ENCODE measurements at regions not wholly inside any gene's neighbourhood (a gene's known extent, or its start where the extent isn't known, plus 50 kb on each side); places are given as distances from the start of the nearest gene placed in this dataset.

DNA sequence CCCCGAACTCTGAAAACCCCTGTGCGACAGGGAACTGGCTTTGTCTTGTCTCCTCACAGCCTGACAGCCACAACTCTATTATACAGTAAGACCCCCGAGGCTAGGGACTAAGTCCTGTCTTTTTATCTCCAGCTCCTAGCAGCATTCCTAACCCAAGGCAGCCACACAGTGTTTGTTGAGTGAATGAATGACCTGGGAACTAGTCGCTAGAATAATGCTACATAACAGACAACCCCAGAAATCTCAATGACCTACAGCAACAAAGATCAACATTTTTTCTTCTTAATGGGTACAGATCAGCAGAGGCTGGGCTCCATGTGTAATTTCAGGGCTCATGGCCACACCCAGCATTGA lies 71.4 kb upstream of the TNRC6C start:
- no peak for DNase-seq (ENCODE audit: low read depth)

DNA sequence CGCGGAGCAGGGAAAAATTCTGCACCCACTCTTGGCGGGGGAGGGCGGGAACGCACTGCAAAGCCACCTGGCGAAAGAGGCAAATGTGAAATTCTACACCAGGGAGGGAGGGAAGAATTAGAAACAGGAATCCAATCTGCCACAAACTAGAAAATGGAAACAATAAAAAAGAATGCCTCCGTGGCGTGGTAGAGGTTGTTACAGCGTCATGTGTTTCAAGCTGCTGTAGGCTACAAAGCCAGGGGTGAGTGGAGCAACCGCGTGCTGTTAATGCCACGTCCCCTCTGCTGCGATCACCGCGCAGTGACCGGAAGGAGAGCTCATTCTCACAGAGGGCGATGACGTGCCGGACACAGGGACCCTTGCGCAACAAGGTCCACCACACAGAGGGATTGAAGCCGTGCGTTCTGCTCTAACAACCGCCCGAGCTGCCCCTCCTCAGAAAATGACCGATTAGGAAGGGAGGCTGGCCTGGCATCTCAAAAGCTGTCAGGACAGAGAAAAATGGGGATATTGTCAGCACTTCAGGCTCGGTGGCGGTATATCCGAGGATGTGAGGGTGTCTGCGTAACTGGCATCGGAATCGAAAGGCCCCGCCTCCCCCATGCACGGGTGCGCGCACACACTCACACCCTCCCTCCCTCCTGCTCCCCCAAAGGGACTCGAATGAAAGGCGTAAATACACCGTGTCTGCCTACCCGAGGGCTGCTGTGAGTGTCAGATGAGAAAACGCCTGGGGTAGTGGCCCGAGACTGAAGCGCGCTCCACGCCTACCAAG lies 70.8 kb upstream of the TNRC6C start:
- no peak for DNase-seq (ENCODE audit: low read depth)

- DNase-seq (ENCODE audit: low read depth): no peak
These were observed 70.0 kb upstream of the TNRC6C start for GRCh38 chr17:77888242-77889134.

DNA sequence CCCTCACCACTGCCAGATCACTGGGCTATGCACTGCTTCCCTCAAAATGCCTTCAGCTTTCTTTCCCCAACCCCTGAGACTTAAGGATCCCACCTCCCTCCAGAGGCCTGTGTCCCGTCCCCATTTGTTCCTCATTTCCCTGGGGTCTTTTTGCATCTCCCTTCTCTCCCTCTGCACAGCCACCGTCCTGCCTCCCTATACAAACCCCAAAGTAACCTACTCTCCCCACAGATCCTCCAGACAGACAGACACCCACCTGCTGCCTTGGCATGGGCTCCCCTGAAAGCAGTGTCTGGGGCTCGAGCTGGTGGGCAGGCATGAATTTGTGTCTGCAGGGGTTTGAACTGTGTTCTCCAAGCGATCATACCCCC lies 69.4 kb upstream of the TNRC6C start:
- no peak for DNase-seq (ENCODE audit: low read depth)

DNA sequence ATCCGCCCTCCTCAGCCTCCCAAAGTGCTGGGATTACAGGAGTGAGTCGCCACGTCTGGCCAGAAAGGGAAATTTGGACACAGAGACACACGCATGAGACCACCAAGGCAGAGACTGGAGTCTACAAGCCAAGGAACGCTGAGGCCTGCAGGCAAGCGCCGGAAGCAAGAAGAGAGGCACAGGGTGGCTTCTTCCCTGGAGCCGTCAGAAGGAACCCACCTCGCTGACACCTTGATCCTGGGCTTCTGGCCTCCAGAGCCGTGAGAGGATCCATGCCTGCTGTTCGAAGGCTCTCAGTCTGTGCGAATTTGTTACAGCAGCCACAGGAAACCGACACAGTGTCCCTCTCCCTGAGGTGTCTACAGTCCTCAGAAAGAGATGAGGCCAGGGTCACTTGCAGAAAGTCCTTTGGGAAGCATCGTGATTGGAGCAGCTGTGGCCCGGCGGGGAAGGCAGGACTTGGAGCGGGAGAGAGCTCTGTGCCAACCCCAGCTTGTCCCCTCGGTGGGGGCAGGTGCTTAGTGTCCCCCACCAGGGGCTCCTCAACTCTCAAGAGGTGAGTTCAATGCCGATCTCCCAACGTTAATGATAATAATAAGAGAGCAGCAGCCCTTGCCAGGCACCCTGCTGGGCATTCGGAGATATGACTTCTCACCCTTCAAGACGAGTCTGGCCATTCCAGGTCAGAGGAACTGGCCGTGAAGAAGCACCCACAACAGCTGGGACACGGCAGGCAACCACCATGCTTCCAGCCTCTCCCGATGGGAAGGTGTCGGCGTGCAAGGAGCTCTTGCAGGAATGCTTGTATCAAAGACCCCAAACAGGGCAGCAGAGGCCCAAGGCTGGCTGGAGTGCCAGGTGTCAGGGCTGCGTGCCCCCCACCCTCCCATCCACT lies 68.4 kb upstream of the TNRC6C start:
- DNase-seq (ENCODE audit: low read depth): no peak

GRCh38 chr17:77890771-77891170 lies 67.7 kb upstream of the TNRC6C start:
- DNase-seq (ENCODE audit: low read depth): no peak

DNA sequence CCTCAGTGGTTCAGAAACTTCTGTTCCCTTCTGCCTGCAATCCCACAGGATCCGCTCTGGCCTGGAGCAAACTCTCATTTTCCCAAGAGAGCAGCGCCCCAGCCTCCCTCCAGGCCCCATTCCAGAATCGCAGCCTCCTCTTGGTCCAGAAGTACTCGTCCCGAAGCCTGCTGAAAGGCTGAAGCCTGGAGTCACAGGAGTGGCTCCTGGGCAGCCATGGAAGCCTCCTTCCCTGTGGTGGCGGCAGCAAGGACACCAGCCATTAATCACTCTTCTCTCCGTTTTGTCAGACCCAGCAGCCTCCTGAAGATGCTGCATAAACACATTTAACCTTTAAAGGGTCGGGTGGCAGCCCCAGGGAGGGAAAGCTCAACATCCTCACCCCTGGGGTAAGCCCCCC lies 66.9 kb upstream of the TNRC6C start:
- no peak for DNase-seq (ENCODE audit: low read depth)

- DNase-seq (ENCODE audit: low read depth): no peak
These were observed 66.5 kb upstream of the TNRC6C start for GRCh38 chr17:77892031-77892430.

DNA sequence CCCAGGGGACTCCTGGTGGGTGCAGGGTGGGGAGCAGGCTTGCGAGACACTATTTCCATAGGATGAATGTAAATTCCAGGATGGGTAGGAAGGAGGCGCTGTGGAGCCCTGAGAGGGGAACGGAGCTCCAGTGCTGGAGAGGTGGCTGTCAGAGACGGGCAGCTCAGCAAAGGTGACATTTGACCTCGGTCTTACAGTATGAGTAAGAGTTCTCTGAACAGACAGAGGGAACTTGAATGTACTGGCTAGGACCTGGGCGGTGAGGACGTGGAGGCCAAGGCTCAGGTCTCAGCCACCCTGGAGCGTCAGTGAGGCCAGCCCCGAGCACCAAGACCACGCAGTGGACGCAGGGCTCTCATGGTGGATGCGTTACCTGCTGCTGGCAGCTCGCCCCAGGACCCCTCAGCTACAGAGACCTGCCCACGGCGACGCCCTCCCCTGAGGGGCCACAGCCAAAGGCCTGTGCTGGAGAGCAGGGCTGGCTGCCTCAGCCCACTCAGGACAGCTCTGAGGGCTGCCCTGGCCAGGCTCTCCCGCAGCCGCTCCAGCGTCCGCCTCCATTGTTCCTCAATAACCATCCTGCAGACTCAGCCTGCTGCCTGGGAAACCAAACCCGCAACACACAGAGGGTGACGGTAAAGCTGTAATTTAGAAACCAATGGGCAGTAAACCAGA lies 65.9 kb upstream of the TNRC6C start:
- no peak for DNase-seq (ENCODE audit: low read depth)

DNA sequence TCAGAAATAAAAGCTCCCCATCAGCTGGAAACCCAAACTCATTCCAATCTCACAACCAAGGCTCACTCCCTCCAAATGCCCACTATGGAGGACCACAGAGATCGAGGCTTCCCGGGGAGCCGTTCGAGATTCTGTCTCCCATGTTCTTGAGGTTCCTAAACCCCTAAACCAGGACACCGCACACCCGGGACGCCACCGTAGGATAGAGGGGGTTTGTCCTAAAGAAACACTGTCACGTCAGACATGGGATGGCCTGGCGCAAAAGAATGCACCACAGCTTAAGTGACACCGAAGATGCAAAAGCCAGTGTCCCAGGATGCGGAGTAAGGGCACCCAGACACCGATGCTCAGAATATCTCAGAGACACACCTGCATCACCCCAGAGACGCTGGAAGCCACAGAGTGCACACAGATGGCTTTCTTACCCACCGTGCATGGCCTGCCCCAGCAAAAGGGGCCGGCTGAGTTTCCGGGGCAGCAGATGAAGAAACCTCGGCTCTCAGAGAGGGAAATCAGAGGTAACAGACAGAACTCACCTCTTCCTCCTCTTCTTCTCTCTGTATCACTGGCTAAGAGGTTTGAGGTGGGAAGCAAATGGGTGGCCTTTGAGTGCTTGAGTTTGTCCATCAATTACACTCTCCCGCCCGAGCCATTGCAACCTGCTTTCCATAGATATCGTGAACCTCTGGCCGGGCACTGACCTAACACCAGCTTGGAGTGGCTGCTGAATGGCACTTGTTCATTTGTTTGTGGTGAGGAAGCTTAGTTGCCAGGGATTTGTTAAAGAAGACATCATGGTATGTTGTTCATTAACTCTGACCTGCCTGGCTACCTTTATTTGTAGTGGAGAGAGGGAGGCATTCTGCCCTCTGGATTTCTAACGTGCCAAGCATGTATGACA lies 65.1 kb upstream of the TNRC6C start:
- no peak for DNase-seq (ENCODE audit: low read depth)

DNA sequence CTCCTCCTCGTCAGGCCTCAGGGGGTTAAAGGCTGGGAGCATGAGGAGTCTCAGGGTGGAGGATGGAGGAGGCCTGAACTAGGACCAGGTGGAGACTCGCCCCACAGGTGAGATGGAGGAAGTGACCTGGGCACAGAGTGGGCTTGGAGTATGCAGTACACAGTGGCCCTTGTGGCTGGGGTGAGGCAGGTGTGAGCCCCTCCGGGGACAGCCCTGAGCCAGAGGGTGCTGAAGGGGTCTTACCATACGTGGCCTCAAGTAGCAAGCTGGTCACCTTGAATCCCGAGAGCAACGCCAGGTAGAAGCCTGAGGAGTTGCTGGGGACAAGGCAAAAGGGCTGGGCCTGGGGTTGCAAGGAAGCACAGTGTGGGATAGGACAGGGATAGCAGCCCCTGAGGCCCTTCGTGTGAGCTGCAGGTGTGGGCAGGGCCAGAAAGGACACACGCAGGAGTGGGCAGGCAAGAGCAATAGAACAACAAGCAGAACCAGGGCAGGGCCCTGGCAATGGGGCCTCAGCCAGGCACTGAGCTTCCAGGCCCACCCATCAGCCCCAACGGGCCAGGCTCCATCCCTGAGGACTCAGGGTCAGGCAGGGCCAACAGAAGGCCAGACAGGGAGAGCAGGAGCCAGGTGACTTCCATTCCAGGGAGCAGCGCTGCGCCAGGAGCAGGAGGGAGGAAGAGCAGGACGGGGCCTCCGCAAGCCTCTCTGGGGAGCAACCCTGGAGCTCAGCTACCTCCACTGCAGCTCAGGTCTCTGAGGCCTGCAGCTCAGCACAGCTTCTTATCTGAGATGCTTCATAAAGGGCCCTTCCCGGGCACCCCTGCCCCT lies 64.2 kb upstream of the TNRC6C start:
- DNase-seq (ENCODE audit: low read depth): no peak

GRCh38 chr17:77897741-77898301 lies 60.7 kb upstream of the TNRC6C start:
- DNase-seq (ENCODE audit: low read depth): no peak

DNA sequence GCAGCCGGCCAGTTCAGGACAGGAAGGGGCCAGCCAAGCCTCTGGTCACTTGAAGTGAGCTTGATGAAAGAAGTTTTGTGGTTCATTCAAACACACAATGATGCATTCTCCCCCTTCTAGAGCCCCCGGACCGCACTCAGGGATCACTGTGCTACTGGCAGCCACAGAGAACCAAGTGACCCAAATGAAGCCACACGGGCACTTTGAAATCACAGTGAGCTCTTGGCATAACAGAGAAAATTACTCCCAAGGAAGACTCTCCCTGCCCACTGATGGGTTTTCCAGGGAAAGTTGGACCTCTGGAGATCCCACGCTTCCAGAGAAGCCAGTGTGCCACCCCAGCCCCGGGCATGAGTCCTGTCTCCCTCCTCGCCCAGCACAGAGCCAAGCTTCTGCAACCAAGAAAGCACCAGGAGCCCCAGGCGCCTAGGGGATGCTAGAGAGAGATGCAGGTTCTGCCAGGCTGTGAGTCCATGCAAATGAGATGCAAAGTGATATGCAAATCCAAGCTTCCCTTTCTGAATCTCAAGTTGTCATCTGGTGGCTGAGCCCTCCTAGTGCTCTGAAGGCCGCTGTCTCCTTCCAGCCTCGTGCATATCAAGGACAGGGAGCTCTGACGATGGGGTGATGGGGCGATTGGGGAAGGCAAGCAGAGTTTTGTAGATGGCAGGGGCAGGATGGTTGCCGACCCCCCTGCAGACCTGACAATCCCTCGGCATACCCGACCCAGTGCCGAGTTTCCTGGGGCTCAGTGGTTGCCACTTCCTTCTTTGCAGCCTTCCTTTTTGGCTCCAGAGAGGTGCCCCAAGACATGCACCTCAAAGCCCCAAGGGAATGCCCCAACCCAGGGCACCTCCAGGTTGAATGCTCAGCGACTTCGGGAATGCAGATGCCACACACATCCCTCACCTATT lies 59.7 kb upstream of the TNRC6C start:
- no peak for DNase-seq (ENCODE audit: low read depth)

- DNase-seq (ENCODE audit: low read depth): no peak
These were observed 59.0 kb upstream of the TNRC6C start for GRCh38 chr17:77899498-77899897.

GRCh38 chr17:77901481-77901880 lies 57.0 kb upstream of the TNRC6C start:
- DNase-seq (ENCODE audit: low read depth): no peak

DNA sequence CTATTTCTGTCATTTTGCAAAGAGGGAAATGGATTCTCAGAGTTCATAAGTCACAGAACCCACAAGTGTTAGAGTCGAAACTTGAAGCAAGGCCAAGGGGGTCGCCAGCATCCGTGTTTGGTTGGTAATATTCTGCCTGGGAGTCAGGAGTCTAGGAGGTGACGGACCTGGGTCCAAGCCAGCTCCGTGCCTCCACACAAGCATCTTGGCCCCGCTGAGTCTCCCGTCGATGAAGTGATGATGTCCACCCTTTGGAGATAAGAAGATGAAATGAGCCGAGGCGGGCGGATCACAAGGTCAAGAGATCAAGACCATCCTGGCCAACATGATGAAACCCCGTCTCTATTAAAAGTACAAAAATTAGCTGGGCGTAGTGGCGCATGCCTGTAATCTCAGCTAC lies 53.2 kb upstream of the TNRC6C start:
- no peak for DNase-seq (ENCODE audit: low read depth)

DNA sequence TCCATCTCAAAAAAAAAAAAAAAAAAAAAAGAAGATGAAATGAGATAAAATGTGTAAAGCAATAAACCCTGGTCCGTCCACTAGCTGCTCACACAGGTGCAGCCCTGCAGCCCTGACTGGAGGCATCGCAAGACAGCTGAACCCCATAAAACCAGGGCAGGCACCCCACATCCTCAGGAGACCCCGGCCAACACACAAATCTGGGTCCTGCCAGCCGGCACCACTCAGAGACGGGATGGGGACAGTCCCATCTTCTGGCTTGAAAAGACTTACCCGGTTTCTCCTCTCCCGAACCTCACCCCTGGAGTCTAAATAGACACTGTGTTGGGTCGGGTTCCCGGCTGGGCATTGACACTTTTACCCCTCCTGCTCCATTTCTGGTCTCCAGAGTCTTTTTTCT lies 52.7 kb upstream of the TNRC6C start:
- no peak for DNase-seq (ENCODE audit: low read depth)

DNA sequence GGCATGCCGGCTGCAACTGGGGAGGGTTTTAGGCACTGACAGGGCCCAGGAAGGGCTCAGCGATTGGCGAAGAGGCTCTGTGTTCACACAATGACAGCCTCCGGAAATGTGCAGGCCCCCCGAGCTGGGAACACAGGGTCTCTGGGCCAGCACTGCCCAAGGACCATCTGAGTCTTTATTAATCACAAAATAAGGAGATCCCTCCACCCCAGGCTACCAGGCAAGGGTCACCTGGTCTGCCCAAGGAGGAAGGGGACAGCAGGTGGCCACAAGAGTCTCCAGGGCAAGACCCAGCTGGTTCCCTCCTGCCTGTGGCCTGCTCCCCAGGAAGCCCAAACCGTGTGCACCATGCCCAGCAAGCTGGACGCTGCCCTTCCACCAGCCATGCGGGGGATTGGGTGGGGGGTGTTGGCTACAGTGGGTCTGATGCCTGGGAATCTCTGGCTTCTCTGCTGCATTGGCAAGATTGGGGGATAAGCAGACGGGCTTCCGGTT lies 52.1 kb upstream of the TNRC6C start:
- DNase-seq (ENCODE audit: low read depth): no peak

Measured in stimulated activated CD8-positive, alpha-beta memory T cell treated with anti-CD3 and anti-CD28 coated beads, Interleukin-15, amount 100 ng/mL, for 24 hours (primary cell).